Mammary epithelial cell (primary cell): ENCODE measurements at regions not wholly inside any gene's neighbourhood (a gene's known extent, or its start where the extent isn't known, plus 50 kb on each side); places are given as distances from the start of the nearest gene placed in this dataset.

Source experiments
- EZH2 ChIP-seq: IDR thresholded peaks from 2 replicates; pipeline ENCODE4 v1.6.1; 2012; ENCODE audit warnings: low read length, inconsistent platforms, borderline replicate concordance
- TF ChIP-seq, protein P1 (sequence below), 2 donors: IDR thresholded peaks in 1 of 2; conservative IDR thresholded peaks in 1 of 2; 2 replicates each; pipeline ENCODE4 v1.5.1; 2011 to 2012; ENCODE audit warnings: inconsistent platforms in 2 of 2, low read length in 2 of 2, mild to moderate bottlenecking in 2 of 2, control low read depth in 1 of 2, low read depth in 1 of 2; ENCODE audit not compliant: insufficient read depth in 1 of 2; ENCODE audit errors: extremely low read depth in 1 of 2

DNA sequence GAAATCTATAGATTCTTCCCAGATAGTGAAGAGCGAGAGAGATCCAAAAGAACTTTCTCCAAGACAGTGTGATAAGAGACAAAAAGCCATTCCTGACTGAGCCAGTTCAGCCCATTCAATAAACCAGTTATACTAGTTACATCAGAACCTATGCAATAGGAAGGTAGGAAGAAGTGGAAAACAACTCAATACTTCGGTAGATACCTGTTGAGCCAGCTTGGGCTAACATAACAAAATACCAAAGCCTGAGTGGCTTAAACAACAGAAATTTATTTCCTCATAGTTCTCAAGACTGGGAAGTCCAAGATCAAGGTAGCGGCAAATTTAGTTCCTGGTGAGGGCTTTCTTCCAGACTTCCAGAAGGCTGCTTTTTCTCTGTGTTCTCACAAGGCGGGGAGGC lies 214.5 kb upstream of the GRAMD2B start:
- TF ChIP-seq, protein P1, sequence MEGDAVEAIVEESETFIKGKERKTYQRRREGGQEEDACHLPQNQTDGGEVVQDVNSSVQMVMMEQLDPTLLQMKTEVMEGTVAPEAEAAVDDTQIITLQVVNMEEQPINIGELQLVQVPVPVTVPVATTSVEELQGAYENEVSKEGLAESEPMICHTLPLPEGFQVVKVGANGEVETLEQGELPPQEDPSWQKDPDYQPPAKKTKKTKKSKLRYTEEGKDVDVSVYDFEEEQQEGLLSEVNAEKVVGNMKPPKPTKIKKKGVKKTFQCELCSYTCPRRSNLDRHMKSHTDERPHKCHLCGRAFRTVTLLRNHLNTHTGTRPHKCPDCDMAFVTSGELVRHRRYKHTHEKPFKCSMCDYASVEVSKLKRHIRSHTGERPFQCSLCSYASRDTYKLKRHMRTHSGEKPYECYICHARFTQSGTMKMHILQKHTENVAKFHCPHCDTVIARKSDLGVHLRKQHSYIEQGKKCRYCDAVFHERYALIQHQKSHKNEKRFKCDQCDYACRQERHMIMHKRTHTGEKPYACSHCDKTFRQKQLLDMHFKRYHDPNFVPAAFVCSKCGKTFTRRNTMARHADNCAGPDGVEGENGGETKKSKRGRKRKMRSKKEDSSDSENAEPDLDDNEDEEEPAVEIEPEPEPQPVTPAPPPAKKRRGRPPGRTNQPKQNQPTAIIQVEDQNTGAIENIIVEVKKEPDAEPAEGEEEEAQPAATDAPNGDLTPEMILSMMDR (conservative IDR thresholded peaks at IDR 0.05 in 1 of 2, IDR thresholded peaks at IDR 0.05 in 1 of 2; ENCODE audit: extremely low read depth in 1 of 2, insufficient read depth in 1 of 2, low read depth in 1 of 2, low read length in 2 of 2) = no peak
- TF ChIP-seq EZH2 = no peak
